SH-SY5Y (cell line): ENCODE measurements at regions not wholly inside any gene's neighbourhood (a gene's known extent, or its start where the extent isn't known, plus 50 kb on each side); places are given as distances from the start of the nearest gene placed in this dataset.

Source experiments
- GATA2 ChIP-seq: IDR thresholded peaks from 2 replicates; pipeline ENCODE4 v1.6.1; 2011; ENCODE audit warnings: mild to moderate bottlenecking, low read depth, low read length
- GATA3 ChIP-seq: IDR thresholded peaks from 2 replicates; pipeline ENCODE4 v1.6.1; 2011; ENCODE audit warnings: low read depth, mild to moderate bottlenecking, low read length, moderate library complexity

DNA sequence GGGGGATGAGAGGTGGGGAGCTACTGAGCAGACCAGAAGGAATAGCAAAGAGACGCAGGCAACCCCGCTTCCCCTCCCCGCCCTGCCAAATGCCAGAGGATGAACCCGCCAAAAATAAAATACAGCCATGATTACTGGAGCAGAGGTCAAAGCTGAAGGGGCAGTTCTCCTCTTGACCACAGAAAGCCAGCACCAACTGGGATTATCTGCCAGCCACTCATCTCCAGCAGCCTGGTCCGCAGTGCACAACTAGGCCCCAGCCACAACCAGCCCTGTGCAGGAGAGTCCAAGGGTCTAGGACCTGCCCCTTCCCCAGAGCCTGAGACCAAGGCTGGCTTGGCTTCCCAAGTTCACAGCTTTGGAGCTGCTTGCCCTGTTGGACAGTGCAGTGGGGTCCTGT is 67.4 kb upstream of the BCOR start:
- TF ChIP-seq GATA3 (no peak), GATA2 (no peak)

GRCh38 chrX:40164751-40165150 is 67.0 kb upstream of the BCOR start:
- TF ChIP-seq GATA3 (no peak), GATA2 (no peak)

GRCh38 chrX:40158036-40158706 is 60.4 kb upstream of the BCOR start:
- TF ChIP-seq GATA2 (no peak), GATA3 (no peak)

DNA sequence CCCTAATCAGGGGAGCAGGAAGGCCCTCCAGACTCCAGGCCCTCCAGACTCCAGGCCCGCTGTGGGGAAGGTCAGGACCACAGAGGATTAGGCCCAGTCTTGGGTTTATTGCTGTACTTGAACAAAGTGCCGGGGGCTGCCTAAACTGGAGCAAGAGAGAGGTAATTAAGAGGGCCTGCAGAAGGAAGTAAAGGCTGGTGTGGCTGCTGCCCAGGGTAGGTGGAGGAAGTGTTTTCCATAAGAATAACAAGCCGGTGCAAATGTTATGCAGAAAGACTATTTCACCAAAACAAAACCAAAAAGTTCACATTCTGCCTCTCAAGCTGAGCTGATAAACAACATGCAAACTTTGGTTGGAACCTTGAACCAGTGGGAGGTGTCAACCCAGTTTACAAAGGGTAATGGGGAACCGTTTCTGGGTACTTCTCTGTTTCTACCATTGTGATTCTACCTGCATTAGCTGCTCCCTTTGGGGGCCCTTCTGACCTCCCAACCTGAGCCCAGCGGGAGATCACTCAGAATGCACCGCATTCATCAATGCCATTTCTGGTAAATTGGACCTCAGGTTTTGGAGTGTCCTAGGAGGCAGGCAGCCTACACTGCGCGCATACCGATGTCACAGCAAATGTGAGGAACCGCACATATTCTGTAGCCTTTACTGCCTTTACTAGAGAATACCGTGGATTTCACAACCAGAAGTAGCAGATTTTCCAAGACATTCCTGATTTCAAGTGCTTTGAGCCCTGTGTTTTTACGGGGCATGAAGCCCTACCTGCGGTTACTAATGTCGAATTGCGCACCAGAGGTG is 59.7 kb upstream of the BCOR start:
- TF ChIP-seq GATA2 (no peak), GATA3 (no peak)

- TF ChIP-seq GATA2 = no peak
- no peak for TF ChIP-seq GATA3
Observed at GRCh38 chrX:40156470-40157227, 58.9 kb upstream of the BCOR start.

- TF ChIP-seq GATA3 (no peak), GATA2 (no peak)
Observed at GRCh38 chrX:40155589-40156469, 58.1 kb upstream of the BCOR start.

DNA sequence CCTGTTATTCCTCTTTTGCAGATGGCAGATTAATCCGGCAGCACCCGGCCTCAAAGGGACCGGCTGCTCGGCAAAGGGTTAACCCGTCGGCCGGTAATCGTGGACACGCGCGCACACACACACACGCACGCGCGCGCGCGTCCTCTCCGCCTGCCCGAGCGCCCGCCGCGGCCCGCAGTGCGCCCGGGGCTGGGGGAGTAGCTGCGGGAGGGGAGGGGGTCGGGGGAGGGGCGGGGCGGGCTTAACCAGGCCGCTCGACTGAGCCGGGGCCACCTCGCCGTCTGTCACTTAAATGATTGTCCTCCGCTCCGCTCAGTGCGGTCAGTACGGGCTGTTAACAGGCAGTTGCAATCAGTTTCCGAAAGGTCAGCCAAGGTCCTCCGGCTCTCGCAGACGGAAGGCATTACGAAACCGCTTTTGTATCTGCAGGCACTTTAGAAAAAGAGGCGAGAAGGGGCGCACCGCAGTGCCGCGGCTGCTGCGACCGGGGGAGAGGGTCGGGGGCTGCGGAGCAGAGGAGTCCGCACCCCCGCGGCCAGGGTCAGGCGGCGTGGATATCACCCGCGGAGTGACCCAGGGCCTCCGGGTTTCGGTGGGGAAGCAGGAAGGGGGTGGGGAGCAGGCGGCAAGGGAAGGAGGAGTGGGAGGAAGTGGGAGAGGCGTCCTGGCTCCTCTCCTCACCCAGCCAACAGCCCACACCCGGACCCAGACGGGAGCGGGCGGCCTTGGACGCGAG is 57.3 kb upstream of the BCOR start:
- TF ChIP-seq GATA3 = no peak
- TF ChIP-seq GATA2 = no peak

DNA sequence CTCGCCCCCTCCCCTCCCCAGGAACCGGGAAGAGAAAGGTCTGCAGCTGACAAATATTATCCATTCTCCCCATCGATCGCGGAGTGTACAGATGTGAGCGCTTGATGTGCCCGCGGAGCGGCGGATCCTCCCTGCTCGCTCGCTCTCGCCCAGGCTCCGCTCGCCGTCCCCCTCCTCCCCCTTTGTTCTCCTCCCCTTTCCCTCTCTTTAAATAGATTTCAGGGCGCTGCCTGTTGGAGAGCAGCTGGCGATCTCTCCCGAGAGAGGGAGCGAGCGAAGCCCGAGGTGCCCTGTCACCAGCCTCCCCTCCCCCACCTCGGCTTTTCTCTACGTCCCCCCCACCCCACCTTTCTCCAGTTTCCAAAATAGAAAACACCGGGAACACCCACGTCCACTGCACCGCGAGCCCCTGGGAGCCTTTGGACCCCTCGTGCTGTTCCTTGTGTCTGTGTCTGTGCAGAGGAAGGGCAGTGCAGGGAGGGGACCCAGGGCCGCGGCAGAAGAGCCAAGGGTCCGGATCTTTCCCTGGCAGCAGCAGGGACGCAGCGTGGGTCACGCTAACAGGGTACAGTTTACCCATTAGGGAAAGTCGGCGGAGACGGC is 56.6 kb upstream of the BCOR start:
- TF ChIP-seq GATA2 (no peak), GATA3 (no peak)

DNA sequence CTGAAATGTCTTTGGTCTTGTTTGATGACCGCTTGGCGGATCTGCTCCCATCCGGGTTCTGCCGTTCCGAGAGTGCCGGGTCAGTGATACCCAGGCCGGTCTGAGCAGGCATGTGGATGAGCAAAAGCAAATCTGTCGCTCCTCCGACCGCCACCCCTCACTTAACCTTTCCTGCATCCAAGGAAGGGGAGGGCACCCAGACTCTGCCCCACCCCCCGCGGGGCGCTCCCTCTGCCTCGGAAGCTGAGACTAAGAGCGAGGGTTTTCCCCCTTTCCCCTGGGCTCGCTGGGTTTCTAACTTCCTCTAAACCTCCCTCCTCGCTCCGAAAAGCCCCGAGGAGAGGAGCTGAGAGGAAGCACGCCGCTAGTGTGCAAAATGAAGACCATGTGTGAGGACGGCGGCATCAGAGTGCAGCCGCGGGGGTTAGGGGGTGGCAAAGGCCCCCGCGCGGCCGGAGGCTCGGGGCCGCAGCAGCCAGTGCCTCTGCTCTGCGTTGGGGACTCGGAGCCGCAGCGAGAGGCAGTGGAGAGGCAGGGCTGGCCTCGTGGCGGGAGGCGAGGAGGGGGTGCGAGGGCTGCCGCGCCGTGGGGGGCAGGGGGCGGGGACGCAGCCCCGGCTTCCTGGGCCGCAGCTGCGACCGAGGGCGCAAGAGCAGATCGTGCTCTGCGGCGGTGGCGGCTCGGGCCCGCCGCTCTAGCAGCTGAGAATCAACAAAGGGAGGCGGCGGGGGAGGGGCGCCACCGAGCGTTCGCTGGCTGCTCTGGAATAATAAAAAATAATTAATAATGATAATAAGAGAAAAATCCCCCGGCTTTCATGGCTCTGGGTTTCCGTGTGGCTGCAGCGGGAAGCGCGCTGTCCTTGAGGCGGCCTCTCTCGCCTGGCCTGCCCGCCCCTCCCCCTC is 55.8 kb upstream of the BCOR start:
- no peak for TF ChIP-seq GATA2
- no peak for TF ChIP-seq GATA3

GRCh38 chrX:40152741-40153344 is 55.1 kb upstream of the BCOR start:
- TF ChIP-seq GATA2 = no peak
- TF ChIP-seq GATA3 = no peak

DNA sequence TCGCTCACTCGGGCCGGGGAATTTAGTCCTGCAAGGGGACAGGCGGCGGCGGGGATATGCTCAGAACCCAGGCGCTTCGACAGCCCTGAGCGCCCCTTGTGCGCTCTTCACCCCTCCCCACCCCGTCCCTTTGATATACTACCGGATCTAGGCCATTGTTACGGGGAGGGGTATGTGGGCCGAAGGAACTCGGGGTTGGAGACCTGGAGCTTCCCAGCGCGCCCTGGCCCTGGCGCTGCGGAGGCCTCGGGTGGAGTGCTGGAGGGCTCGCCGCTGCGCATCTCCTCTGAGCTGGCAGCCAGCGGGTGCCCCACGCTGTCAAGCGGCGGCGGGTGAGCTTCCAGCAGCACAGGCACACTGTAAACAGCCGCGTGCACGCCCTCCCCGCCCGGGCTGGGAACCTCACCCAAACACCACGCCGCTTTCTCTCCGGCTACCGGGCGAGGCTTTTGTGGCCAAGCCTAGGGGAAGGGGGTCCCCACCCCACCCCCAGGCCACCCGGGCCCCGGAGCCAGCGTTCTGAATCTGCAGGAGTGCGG is 54.5 kb upstream of the BCOR start:
- no peak for TF ChIP-seq GATA3
- no peak for TF ChIP-seq GATA2
